SH-SY5Y (cell line): ENCODE measurements at regions not wholly inside any gene's neighbourhood (a gene's known extent, or its start where the extent isn't known, plus 50 kb on each side); places are given as distances from the start of the nearest gene placed in this dataset.

Experiments used
- GATA2 ChIP-seq: IDR thresholded peaks from 2 replicates; pipeline ENCODE4 v1.6.1; 2011; ENCODE audit warnings: mild to moderate bottlenecking, low read depth, low read length
- GATA3 ChIP-seq: IDR thresholded peaks from 2 replicates; pipeline ENCODE4 v1.6.1; 2011; ENCODE audit warnings: low read depth, mild to moderate bottlenecking, low read length, moderate library complexity

DNA sequence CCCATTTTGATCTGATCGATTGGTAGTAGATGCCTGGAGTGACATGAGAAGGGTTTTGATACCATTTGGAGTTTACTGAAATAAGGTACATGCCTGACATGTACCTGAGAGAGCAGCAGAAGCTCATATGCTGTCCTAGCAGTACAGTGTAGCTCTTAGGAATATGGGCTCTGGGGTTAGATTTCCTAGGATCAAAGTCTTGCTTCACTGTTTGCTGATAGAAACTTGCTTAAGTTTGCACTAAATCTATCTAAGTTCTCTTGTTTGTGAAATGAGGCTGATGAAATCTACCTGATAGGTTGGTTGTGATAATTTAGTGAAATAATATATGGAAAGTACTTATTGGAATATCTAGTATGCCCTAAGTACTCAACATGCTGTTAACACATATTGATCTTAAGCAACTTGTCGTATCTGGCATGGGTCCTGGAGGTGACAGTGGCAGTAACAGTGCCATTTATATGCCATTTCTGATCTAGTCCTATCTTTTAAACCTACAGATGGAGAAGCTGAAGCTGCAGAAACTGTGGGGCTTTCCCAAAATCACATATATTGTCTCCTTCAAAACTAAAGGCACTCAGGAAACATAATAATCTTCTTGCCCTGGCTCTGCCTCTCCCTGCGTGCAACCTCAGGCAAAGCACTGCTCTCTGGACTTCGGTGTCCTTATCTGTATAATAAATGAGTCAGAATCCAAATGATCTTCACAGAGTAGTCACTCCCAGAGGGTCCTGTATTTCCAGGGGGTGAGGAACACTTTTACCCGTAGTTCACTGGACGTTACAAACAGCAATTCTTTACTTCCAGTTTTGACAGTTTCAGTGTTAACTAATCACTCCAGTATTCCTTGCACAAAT is 223.6 kb upstream of the SETMAR start:
- TF ChIP-seq GATA2 (no peak), GATA3 (no peak)
